A673 (cell line): ENCODE measurements at regions not wholly inside any gene's neighbourhood (a gene's known extent, or its start where the extent isn't known, plus 50 kb on each side); places are given as distances from the start of the nearest gene placed in this dataset.

Experiments used
- CTCF ChIP-seq: fragments of 300-800, 200-600 bp; sonication (generic); conservative IDR thresholded peaks from 2 replicates; pipeline ENCODE4 v1.5.1; 2017; ENCODE audit warnings: low read depth, mild to moderate bottlenecking, antibody characterized with exemption, low read length, moderate library complexity, mixed read lengths
- EZH2 ChIP-seq: fragments of 200-600 bp; sonication (generic); IDR thresholded peaks from 2 replicates; pipeline ENCODE4 v1.6.1; 2017; ENCODE audit warnings: borderline replicate concordance, low read depth, mild to moderate bottlenecking, mixed read lengths, antibody characterized with exemption, low read length; ENCODE audit not compliant: poor library complexity, severe bottlenecking

- TF ChIP-seq CTCF (0 out of 2 replicates have a peak, but pooled peaks have one; percentile 25), EZH2 (no peak)
Observed at GRCh38 chr2:215808996-215809395, 204.4 kb downstream of the MREG start.
